Body of pancreas (tissue), 4 donors: ENCODE measurements at regions not wholly inside any gene's neighbourhood (a gene's known extent, or its start where the extent isn't known, plus 50 kb on each side); places are given as distances from the start of the nearest gene placed in this dataset.

Experiments
- ATAC-seq: fragments of 150-250 bp; one replicate; pipeline ENCODE4 v1.9.1; 2016
- DNase-seq, 4 donors: peaks; one replicate each; pipeline ENCODE4 v3.0.0-alpha.2; 2019
- H3K27ac ChIP-seq, 4 donors: fragments of 200-600 bp; sonication (generic); 1 replicate in 3 of 4; 2 replicates in 1 of 4; pipeline versions ENCODE4 v1.5.1 to v1.6.1; 2016 to 2019; ENCODE audit warnings: mild to moderate bottlenecking in 1 of 4, mixed read lengths in 1 of 4, moderate library complexity in 1 of 4
- H3K27me3 ChIP-seq, 2 donors: fragments of 200-600 bp; sonication (generic); one replicate each; pipeline ENCODE4 v1.6.0; 2016; ENCODE audit warnings: mild to moderate bottlenecking in 1 of 2
- H3K36me3 ChIP-seq, 2 donors: fragments of 200-600 bp; sonication (generic); replicated peaks in 1 of 2; 2 replicates each; pipeline ENCODE4 v1.5.1; 2016; ENCODE audit warnings: low read depth in 2 of 2; ENCODE audit not compliant: insufficient read depth in 1 of 2
- H3K4me1 ChIP-seq: fragments of 200-600 bp; sonication (generic); one replicate; pipeline ENCODE4 v1.6.0; 2016
- H3K4me3 ChIP-seq, 2 donors: fragments of 200-600 bp; sonication (generic); 1 replicate in 1 of 2; 2 replicates in 1 of 2; pipeline ENCODE4 v1.5.1; 2016 to 2019
- H3K9me3 ChIP-seq, 3 donors: fragments of 200-600 bp; sonication (generic); 1 replicate in 2 of 3; 2 replicates in 1 of 3; pipeline ENCODE4 v1.5.1; 2016
- POLR2A ChIP-seq, 3 donors: fragments of 450-650 bp; IDR thresholded peaks; one replicate each; pipeline ENCODE4 v1.6.1; 2016; ENCODE audit warnings: antibody characterized with exemption in 3 of 3, mild to moderate bottlenecking in 2 of 3
- WGBS, 2 donors: methylation state at CpG; one replicate each; pipeline ENCODE4 v1.1.5; 2017; 5-methylcytosine and 5-hydroxymethylcytosine counted together
- intact Hi-C: fragments of 100-400 bp; cut with DNase I; formaldehyde crosslinking; loops from one replicate; pipeline ENCODE4 v1.15.1; 2023
- TF ChIP-seq, protein P1 (sequence below), 7 experiments: fragments of 450-650 bp in 4 of 7; fragments of 200-600 bp in 3 of 7; sonication (generic) in 3 of 7; IDR thresholded peaks; one replicate each; pipeline ENCODE4 v1.5.1; 2016 to 2019; ENCODE audit warnings: antibody characterized with exemption in 7 of 7

DNA sequence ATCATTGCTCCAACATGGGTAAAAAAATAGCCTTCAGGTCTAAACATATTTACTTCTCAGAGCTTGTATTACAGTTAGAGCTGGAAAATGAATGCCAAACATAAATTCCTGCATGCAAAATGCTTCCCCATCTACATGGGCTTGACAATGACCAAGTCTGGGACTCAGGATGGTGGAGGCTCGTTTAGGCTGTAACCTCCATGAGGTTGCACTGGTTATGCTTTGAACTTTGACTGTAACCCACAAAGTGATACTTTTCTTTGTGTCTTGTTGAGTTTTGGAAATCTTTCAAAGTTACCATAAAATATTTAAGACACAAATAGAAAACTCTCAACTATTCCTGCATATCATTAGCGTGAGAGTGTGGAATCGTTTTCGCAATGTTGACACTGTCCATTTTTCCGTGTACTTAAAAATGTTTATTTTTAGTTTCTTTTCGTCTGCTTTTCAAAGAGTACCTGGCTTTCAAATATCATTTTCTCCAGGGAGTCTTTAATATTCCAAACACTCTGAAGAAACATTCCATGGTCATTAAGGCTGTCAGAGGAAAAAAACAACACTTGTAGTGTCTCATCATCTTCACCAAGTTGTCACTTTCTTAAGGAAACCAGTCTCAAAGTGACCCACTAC lies 487.8 kb downstream of the ENC1 start:
- H3K36me3 ChIP-seq: no peaks in the 10 kb centered on the region
- H3K27ac ChIP-seq: no peak overlapping the region
- H3K27me3 ChIP-seq: no peaks in the 10 kb centered on the region
- peaks cover 5% of the 10 kb centered on the region for H3K4me1 ChIP-seq
- intact Hi-C loops: no loop called here
- H3K9me3 ChIP-seq: no peaks in the 10 kb centered on the region
- no peak for TF ChIP-seq POLR2A (IDR thresholded peaks at IDR 0.05)
- TF ChIP-seq, protein P1, sequence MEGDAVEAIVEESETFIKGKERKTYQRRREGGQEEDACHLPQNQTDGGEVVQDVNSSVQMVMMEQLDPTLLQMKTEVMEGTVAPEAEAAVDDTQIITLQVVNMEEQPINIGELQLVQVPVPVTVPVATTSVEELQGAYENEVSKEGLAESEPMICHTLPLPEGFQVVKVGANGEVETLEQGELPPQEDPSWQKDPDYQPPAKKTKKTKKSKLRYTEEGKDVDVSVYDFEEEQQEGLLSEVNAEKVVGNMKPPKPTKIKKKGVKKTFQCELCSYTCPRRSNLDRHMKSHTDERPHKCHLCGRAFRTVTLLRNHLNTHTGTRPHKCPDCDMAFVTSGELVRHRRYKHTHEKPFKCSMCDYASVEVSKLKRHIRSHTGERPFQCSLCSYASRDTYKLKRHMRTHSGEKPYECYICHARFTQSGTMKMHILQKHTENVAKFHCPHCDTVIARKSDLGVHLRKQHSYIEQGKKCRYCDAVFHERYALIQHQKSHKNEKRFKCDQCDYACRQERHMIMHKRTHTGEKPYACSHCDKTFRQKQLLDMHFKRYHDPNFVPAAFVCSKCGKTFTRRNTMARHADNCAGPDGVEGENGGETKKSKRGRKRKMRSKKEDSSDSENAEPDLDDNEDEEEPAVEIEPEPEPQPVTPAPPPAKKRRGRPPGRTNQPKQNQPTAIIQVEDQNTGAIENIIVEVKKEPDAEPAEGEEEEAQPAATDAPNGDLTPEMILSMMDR (IDR thresholded peaks at IDR 0.05): no peak
- ATAC-seq (no peak), DNase-seq (no peak)
- 52 to 54% methylated on average over 6 of the region's 6 CpGs for WGBS, 2 donors
- no peak overlapping the region for H3K4me3 ChIP-seq

- Histone ChIP-seq H3K9me3 (no peaks in the 10 kb centered on the region), H3K27me3 (no peaks in the 10 kb centered on the region), H3K4me1 (peaks cover 5% of the 10 kb centered on the region), H3K4me3 (no peak overlapping the region), H3K27ac (no peak overlapping the region), H3K36me3 (no peaks in the 10 kb centered on the region)
- TF ChIP-seq, protein P1 (IDR thresholded peaks at IDR 0.05): no peak
- no peak for TF ChIP-seq POLR2A (IDR thresholded peaks at IDR 0.05)
- intact Hi-C loops: no loop called here
- no peak for ATAC-seq
- no peak for DNase-seq
- 88 to 95% methylated on average over 4 of the region's 4 CpGs for WGBS, 2 donors
Observed at GRCh38 chr5:74152136-74152535, 488.4 kb downstream of the ENC1 start.

GRCh38 chr5:74149395-74149794 lies 491.1 kb downstream of the ENC1 start:
- TF ChIP-seq POLR2A (IDR thresholded peaks at IDR 0.05): no peak
- TF ChIP-seq, protein P1 (IDR thresholded peaks at IDR 0.05): no peak
- peak; percentile 47 for ATAC-seq
- H3K9me3 ChIP-seq: no peaks in the 10 kb centered on the region
- no peaks in the 10 kb centered on the region for H3K36me3 ChIP-seq
- intact Hi-C loops: no loop called here
- H3K4me3 ChIP-seq: no peak overlapping the region
- DNase-seq: peak; percentile 48 to 76 (median 68)
- H3K27me3 ChIP-seq: no peaks in the 10 kb centered on the region
- H3K27ac ChIP-seq: no peak overlapping the region
- 4 to 6% methylated on average over 3 of the region's 3 CpGs for WGBS, 2 donors
- peaks cover 5% of the 10 kb centered on the region for H3K4me1 ChIP-seq

DNA sequence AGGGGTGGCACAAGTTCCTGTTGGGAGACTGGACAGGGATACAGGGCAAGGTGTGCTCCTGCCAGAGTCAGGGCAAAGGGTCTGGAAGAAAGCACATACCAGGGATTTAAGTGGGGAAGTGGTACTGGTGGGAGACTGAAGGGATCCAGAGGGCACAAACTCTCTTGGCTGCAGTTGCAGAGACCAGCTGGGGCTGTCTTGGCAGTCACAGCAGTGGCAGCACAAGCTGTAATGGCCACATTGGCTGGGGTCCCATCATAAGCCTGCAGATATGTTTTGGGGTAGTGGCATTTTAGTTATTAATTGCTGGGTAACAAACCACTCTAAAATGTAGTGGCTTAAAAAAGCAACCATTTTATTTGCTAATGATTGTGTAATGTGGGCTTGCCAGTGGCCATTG lies 492.2 kb downstream of the ENC1 start:
- intact Hi-C loops: no loop called here
- Histone ChIP-seq H3K36me3 (no peaks in the 10 kb centered on the region), H3K4me1 (peaks cover 5% of the 10 kb centered on the region), H3K27ac (no peak overlapping the region), H3K9me3 (no peaks in the 10 kb centered on the region), H3K4me3 (no peak overlapping the region), H3K27me3 (no peaks in the 10 kb centered on the region)
- ATAC-seq: no peak
- TF ChIP-seq POLR2A (IDR thresholded peaks at IDR 0.05): no peak
- TF ChIP-seq, protein P1 (IDR thresholded peaks at IDR 0.05): no peak
- no peak for DNase-seq

DNA sequence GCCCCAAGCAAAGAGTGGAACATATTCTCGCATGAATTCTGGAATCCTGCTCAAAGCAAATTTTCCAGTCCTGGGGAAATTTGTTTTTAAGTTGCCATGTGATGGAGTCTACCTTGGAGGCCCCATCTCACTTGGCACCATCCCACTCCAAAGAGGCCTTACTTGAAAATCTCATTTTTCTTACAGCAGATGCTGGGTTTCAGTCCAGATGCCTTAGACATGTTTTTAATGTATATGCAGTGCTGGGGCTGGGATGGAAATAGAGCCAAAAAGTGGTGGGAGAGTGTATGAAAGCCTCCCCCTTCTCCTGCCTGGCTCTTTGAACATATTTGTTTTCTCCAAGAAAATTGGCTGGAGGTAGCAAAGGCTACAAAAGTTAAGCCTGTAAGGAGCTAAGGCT lies 493.7 kb downstream of the ENC1 start:
- Histone ChIP-seq H3K36me3 (no peaks in the 10 kb centered on the region), H3K9me3 (no peaks in the 10 kb centered on the region), H3K27me3 (no peaks in the 10 kb centered on the region), H3K4me1 (peaks cover 5% of the 10 kb centered on the region), H3K4me3 (no peak overlapping the region), H3K27ac (no peak overlapping the region)
- 88 to 100% methylated on average over 1 of the region's 1 CpG for WGBS, 2 donors
- TF ChIP-seq, protein P1 (IDR thresholded peaks at IDR 0.05): no peak
- no peak for TF ChIP-seq POLR2A (IDR thresholded peaks at IDR 0.05)
- intact Hi-C loops: no loop called here
- ATAC-seq: no peak
- no peak for DNase-seq
